CD4-positive, alpha-beta T cell treated with Interleukin-4 for 4 hours (primary cell): ENCODE measurements at regions not wholly inside any gene's neighbourhood (a gene's known extent, or its start where the extent isn't known, plus 50 kb on each side); places are given as distances from the start of the nearest gene placed in this dataset.

Source experiments
- DNase-seq: peaks from one replicate; pipeline ENCODE4 v3.0.0-alpha.2; 2020

DNA sequence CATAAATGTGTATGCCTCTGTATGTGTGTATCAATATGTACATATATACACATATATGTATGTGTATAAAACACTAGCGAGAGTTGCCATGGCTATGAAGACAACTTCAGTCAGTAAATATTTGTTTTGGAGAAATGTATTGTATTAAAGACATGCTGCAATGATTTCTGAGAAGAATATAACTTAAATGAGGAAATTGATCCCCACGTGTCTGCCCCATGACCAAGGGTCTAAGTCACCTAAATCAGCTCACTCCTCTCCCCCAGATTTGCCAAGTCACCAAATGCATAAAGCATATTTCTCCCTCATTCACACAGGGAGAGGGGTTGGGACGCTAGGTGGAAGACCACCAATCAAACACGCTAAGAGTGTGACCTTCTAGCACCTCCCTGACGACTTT lies 58.3 kb upstream of the LYST start:
- no peak for DNase-seq

DNA sequence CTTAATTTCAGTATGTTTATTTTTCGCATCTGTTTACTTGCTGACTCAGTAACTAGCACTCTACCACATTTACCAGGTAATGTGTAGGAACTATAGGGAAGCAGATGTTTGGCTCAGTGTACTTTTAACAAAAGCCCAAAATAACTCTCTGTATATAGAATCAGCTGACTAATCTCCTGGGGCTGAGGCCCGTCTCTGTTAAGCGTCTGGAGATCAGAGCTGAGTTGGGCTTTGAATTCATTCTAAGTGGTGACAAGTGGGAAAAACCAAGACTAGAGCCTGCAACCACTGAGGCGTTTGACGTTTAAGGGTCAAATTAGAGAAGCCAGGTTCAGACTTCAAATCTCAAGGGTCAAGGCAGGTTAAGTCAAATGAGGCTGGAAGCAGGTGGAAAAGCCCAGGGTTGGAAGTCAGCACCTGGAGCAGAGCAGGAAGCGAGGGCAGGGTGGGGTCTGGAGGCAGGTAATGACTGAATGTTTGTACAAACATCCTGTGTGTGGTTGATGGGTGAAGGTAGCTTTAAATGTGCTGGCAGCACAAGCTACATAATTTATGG lies 56.8 kb upstream of the LYST start:
- peak; percentile 55 for DNase-seq

DNA sequence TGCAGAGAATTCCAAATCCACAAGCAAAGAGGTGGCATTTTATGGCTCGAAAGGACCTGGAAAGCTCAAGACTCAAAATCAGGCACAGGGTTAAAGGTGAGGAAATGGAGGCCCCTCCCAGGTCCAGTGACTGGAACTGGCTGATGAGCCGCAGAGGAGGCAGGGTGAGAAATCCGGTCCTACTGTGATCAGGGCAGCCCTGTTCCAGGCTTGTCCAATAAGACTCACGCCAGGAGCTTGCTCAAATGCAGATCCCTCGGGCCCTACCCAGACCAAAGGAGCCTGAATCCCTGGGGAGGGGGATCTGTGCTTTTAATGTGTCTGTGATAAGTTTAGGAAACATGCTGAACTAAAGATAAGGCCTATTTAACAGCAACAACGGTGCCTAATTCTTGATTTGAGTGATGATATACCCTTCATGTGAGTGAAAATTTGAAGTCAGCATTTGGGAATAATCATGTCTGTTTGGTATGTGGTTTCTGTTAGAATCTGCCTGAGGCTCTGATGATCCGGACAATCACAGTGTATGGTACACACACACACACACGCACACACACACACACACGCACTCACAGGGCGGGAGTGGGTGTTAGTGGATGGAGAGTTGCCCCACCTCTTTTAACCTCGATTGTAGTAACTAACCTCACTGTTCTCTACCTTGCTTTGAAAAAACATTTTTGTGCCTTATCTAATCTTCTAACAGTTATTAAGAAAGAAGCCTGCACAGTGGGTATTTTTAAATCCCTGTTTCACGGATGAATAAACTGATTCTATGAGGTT lies 54.1 kb upstream of the LYST start:
- DNase-seq: no peak

DNA sequence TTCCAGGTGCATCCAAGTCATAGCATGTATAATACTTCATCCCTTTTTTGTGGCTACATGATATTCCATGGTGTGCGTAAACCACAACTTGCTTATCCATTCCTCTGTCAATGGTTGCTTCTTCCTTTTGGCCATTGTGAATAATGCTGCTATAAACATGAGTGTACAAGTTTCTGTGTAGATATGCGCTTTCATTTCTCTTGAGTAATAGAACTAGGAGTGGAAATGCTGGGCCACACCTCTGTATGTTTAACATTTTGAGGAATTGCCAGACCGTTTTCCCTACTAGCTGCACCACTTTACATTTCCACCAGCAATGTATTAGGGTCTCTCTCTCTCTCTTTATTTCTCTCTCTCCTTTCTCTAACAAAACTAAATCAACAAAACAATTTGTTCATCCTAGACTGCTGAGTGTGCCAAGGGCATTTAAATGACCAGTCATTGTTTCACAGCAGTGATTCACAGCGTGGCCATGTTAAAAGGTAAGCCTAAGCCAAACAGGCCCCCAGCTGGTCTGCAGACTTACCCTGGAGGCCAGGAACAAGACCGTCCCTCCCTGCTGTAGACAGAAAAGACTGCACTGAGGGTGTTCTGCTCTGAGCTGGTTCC lies 53.2 kb upstream of the LYST start:
- DNase-seq: no peak

DNA sequence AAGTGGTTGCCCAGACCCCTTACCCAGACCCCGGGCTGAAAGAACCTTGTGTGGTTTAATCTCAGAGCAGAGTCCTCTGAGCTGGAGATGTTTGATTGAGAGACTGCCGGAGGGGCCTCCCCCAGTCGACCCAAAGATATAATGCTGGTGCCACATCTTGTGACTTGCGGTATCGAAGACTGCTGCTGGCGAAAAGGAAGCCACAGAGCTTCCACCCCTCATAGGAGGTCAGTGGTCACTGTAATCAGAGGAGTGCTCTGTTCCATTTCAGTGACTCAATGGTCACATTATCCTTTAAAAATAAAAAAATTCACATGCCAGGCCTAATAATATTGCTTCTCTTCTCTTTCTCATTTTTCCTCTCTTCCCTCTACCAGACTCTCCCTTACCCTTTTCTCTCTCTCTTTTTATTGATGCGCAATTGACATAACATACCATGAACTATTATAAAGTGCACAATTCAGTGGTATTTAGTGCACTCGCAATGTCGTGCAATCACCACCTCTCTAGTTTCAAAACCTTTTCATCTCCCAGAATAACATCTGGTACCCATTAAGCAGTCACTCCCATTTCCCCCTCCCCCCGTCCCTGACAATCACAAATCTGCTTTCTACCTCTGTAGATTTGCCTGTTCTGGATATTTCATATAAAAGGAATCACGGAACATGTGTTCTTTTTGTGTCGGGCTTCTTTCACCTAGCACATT lies 52.6 kb upstream of the LYST start:
- no peak for DNase-seq

DNA sequence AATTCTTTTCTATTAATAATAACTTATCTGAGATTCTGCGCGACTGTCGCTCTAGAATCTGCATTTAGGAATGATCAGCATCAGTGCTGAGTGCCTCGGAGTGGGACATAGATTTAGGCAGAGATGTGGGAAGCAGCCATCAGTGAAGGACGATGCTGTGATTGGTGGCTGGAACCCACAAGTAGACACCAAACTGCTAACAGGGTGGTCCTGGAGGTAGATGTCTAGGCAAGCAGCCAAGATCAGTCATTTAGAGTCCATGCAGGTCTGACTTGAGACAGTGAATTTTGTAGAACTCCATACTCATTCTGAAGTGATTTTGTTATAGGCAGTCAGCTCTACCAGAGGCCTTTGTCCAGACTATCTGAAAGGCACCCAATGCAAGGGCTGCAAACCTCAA lies 51.8 kb upstream of the LYST start:
- DNase-seq: no peak

DNA sequence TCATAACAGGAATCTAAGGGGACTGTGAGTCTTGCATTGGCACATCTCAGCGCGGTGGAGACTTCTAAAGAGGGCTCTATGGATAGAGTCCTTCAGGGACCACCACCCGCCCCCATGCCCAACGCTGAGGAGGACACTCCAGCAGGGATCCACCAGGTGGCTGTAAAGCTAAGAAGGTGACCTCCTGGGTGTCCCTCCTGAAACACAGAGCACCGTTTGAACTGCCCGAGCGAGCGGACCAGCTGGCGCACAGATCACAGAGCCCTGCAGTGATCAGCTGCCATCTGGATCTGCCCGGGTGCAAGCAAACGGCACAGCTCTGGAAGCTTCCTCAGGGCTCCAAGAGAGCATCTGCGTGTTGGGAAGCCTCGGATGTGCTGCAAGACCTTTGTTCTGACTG lies 51.3 kb upstream of the LYST start:
- no peak for DNase-seq

DNA sequence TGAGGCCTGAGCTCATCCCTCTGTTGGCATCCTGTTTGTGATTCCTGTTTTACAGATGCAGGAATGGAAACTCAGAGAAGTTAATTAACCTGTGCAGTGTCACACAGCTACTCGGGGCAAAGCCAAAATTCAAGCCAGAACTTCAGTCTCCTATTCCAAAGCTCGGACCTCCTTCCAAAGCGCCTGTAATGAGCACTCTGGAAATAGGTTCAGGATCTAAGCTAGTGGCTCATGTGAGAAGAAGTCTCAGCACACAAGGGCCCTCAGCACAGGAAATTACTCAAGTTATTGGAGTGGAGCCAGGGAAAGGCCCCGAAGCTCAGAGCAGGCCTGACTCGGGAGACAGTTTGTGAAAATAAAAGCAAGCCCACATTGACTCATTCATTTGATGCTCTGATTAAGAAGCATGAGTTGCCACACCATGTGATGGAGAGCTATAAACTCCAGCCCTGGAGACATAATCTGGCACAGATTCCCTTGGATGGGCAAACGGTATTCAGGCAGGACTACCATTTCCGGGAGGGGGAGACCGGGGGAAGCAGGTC lies 50.6 kb upstream of the LYST start:
- DNase-seq: peak; percentile 85
